Tibial nerve (tissue), 4 donors: ENCODE measurements at regions not wholly inside any gene's neighbourhood (a gene's known extent, or its start where the extent isn't known, plus 50 kb on each side); places are given as distances from the start of the nearest gene placed in this dataset.

Source experiments
- CTCF ChIP-seq, 5 experiments: fragments of 200-600 bp in 3 of 5; fragments of 450-650 bp in 2 of 5; sonication (generic) in 3 of 5; IDR thresholded peaks; one replicate each; pipeline ENCODE4 v1.5.1; 2016 to 2019; ENCODE audit warnings: antibody characterized with exemption in 5 of 5, mild to moderate bottlenecking in 3 of 5, moderate library complexity in 2 of 5
- EP300 ChIP-seq, 2 donors: sonication (generic); formaldehyde crosslinking; IDR thresholded peaks; one replicate each; pipeline ENCODE4 v1.6.1; 2017; ENCODE audit warnings: antibody characterized with exemption in 2 of 2, mild to moderate bottlenecking in 1 of 2
- POLR2A ChIP-seq, 2 donors: fragments of 450-650 bp; IDR thresholded peaks; one replicate each; pipeline ENCODE4 v1.6.1; 2017; ENCODE audit warnings: antibody characterized with exemption in 2 of 2, mild to moderate bottlenecking in 2 of 2, moderate library complexity in 2 of 2

- no peak for TF ChIP-seq EP300 (IDR thresholded peaks at IDR 0.05)
- TF ChIP-seq POLR2A (IDR thresholded peaks at IDR 0.05) = no peak
- TF ChIP-seq CTCF (IDR thresholded peaks at IDR 0.05) = no peak
Measured at GRCh38 chr17:69608141-69608540, 193.6 kb downstream of the MAP2K6 start.
